NCI-H226 (cell line): ENCODE measurements at regions not wholly inside any gene's neighbourhood (a gene's known extent, or its start where the extent isn't known, plus 50 kb on each side); places are given as distances from the start of the nearest gene placed in this dataset.

Source experiments
- DNase-seq: peaks from one replicate; pipeline ENCODE4 v3.0.0-alpha.2; 2015

DNA sequence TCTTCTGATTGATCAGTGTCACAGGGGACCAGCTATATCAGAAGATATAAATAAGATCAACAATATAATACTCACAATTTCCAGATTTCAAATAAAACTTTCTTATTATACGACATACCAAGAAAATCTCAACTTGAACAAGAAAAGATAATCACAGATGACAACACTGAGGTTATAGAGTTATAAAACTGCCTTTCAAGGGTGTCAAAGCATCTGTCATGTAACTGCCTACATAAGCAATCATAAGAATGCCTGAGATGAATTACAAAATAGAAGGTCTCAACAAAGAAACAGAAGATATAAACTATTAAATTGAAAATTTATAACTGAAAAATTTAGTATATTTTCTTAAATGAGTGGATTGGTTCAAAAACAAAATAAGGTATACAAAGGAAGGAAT, 659.2 kb downstream of the SLC16A7 start:
- DNase-seq = no peak

DNA sequence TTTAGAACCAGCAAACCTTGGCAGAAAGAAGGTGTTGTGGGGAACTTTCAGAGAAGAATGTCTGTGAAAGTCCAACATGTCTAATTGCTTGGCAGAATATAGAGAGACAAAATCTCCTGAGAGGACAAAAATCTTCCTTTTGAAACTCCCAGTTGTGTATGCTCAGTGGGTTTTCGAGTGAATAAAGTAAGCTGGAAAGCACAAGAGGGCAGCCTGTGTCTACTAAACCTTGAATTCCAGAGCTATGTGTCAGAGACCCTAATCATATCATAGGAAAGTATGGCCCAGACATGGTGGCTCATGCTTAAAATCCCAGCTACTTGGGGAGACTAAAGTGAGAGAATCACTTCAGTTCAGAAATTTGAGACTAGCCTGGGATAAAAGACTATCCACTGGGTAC, 661.2 kb downstream of the SLC16A7 start:
- DNase-seq = peak; percentile 86

DNA sequence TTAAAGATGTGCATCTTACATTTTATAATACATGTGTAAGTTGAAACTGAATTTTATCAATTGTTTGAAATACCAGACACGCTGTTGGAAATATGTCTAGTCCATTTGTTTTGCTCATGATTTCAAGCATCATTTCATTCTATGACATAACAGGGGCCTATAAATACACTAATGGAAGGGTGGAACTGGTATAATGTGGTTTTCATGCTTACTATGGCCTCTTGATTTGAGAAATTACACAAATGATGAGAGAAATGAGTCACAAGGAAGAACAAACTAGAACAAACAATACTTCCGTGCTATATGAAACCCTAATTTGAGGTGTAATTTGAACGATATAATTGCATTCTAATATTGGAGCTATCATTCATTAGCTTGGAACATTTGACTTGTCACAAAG, 663.4 kb downstream of the SLC16A7 start:
- DNase-seq = no peak

DNA sequence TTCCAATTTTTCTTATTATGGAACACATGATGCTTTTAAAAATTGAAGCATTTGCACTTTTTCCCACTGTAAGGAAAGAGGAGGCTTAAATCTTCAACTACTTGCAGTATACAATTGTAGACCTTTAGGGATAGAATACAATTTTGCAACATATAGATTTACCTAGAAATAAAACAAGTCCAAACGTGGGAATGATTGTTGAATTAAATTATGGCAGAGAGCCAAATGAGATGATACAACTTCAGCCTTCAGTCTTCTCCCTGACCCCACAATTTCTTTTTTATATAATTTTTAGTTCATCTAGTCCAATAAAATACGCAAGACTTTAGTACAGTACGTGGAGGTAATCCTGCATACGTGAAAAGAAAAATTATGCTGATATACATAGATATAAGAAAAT, 666.5 kb downstream of the SLC16A7 start:
- no peak for DNase-seq

DNA sequence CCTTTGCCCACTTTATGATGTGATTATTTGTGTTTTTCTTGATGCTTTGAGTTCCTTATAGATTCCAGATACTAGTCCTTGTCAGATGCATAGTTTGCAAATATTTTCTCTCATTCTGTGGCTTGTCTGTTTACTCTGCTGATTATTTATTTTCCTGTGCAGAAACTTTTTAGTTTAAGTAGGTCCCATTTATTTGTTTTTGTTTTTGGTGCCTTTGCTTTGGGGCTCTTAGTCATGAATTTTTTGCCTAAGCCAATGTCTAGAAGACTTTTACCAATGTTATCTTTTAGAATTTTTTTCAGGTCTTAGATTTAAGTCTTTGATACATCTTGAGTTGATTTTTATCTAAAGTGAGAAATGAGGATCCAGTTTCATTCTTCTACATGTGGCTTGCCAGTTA, 667.3 kb downstream of the SLC16A7 start:
- DNase-seq = no peak

DNA sequence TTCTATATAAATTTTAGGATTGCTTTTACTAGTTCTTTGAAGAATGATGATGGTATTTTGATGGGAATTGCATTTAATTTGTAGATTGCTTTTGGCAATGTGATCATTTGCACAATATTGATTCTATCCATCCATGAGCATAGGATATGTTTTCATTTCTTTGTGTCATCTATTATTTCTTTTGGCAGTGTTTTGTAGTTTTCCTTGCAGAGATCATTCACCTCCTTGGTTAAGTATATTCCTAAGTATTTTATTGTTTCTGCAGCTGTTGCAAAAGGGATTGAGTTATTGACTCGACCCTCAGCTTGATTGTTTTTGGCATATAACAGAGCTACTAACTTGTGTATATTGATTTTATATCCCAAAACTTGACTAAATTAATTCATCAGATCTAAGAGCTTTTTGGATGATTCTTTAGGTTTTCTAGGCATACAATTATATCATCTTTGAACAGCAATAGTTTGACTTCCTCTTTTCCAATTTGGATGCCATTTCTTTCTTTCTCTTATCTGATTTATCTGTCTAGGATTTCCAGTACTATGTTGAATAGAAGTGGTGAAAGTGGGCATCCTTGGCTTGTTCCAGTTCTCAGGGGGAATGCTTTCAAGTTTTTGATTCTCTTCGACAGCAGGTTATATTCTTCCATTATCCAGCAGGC, 668.1 kb downstream of the SLC16A7 start:
- no peak for DNase-seq

DNA sequence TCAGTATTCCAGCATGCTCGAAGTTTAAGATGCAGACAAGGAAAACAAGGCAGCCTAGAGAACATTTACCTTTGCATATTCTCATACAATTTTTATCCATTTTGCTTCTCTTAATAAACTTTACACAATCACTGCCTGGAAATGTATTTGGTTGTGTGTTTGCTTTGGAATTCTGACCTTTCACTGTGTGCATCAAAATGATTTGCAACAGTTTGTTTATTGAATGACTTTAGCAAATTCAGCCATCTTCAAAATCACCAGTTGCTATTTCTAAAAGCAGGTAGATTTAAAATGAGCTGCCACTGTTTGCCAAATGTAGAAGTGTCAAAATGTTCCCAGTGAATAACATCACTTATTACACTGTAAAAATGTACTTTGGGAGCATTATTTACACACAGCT, 669.9 kb downstream of the SLC16A7 start:
- no peak for DNase-seq

DNA sequence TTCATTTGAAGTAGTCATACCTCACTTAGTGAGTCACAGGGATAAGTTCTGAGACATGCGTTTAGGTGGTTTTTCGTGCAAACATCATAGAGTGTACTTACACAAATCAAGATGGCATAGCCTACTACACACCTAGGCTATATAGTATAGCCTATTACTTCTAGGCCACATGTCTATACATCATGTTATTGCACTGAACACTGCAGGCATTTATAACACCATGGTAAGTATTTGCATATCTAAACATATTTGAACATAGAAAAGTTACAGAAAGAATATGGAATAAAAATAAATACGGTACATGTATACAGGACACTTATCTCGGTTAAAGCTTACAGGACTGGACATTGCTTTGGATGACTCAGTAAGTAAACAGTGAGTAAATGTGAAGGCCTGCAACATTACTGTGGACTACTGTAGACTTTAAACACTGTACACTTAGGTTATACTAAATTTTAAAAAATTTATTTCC, 670.6 kb downstream of the SLC16A7 start:
- peak; percentile 84 for DNase-seq

DNA sequence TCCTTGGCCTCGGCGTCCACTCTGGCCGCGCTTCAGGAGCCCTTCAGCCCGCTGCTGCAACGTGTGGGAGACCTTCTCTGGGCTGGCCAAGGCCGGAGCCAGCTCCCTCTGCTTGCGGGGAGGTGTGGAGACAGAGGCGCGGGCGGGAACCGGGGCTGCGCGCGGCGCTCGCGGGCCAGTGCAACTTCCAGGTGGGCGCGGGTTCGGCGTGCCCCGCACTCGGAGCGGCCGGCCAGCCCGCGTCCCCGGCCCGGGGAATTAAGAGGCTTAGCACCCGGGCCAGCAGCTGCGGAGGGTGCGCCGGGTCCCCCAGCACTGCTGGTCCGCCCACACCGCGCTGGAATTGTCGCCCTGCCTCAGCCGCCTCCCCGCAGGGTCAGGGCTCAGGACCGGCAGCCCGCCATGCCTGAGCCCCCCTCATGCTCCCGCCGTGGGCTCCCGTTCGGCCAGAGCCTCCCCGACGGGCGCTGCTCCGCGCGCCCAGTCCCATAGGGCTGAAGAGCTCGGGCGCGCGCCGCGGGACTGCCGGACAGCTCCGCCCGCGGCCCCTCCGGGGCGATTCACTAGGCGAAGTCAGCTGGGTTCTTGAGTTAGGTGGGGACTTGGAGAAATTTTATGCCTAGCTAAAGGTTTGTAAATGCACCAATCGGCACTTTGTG, 673.9 kb downstream of the SLC16A7 start:
- DNase-seq = no peak

DNA sequence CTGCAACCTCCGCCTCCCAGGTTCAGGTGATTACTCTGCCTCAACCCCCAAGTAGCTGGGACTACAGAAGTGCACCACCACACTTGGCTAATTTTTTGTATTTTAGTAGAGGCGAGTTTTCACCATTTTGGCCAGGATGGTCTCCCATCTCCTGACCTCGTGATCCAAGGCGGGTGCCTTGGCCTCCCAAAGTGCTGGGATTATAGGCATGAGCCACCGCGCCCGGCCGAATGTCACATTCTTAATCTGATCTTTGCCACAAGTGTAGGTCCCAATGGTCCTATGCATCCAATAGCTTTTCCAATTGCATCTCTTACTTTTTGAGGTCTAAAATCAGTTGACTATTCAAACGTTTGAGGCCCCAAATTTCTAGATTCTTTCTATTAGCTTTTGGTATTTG, 676.0 kb downstream of the SLC16A7 start:
- no peak for DNase-seq

DNA sequence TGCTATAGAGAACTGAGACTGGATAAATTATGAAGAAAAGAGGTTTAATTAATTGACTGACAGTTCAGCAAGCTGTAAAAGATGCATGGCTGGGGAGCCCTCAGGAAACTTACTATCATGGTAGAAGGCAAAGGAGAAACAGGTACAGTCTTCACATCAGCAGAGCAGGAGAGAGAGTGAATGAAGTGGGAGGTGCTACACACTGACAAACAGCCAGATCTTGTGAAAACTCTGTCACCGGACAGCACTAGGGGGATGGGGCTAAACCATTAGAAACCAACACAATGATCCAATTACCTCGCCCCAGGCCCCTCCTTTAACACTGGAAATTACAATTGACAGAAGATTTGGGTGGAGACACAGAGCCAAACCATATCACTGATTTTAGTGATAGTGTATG, 682.4 kb downstream of the SLC16A7 start:
- no peak for DNase-seq

DNA sequence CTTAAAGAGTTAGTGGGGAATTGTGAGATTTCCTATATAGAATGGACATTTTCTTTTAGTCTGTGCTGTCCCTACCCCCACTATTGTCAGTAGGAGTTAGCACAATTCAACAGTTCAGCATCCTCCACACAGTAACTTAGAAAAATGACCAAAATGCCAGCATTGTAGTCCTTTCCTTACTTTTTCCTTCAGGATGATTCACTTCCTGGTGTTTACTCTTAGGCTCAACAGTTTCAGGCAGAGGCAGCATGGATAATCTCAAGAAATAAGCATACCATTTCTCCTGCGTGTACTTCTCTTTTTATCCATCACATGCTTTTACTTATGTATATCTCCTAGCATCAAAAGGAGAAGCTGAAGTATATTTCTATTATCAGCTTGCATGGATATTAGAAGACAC, 683.4 kb downstream of the SLC16A7 start:
- no peak for DNase-seq

DNA sequence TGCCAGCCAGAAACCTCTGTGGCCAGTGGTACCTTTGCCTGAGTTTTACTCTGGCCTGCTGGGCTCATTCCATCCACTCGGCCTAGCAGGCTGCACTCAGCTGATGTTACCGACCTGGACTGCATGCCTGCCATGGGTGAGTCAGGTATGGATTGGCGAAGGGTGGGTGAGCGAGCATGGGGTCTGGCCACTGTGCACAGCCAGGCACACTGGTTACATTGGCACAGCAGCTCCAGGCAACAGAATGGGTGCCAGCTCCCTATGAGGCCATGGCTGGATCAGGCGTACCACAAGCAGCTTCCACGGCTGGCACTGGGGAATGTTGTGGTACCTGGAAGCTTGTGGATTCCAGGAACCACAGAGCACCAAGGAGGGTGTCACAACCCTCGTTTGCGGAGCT, 685.7 kb downstream of the SLC16A7 start:
- no peak for DNase-seq

DNA sequence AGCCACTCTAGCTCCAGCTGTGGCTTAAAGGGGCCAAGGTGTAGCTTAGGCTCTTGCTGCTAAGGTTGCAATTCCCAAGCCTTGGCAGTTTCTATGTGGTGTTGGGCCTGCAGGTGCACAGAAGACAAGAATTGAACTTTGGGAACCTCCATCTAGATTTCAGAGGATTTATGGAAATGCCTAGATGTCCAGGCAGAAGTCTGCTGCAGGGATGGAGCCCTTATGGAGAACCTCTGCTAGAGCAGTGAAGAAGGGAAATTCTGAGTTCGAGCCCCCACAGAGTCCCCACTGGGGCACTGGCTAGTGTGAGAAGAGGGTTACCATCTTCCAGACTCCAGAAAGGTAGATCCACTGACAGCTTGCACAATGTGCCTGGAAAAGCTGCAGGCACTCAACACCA, 694.7 kb downstream of the SLC16A7 start:
- no peak for DNase-seq

DNA sequence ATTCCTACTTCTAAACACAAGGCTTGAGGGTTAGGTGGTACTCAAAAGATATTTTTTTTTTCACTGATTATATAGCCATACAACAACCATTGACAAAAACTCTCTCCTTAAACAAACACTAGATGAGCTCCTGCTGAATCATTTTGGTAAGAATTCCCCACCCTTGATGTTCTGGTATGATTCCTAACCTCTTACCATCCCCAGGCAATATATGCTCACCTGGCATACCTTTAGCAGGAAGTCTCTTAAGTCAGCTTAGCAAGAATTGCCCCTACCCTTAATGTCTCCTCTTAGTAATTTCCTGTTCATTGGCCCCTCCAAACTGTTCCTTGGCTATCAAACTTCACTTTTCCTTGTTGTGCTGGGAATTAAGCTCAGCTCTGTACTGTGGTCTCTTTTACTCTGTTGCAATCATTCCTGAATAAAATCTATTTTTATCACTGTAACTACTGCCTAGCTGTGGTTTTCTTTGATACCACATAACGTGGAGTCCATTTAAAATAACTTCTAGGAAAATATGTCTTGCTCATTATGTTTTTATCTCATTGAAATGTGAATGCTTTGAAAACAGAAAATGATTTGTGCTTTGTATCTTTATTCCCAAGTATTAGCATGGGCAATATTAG, 712.6 kb downstream of the SLC16A7 start:
- DNase-seq = peak; percentile 17

DNA sequence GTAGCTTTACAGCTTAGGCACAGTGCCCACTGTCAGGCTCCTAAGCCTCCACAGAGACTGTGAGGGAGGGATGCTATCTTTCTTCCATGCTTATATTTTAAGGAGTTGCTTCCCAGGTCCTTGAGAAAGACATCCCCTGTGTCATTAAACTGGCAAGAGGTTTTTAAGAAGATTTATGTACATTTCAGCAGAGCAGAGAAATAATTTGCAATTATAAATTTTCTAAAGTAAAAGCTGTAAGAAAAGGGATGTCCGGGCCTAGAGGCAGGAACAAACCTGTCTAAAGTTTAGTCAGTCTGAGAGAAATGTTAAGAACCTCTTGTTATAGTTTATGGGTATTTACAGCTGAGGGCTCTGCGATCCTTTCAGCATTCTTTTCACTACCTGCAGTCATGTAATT, 716.1 kb downstream of the SLC16A7 start:
- DNase-seq = no peak

DNA sequence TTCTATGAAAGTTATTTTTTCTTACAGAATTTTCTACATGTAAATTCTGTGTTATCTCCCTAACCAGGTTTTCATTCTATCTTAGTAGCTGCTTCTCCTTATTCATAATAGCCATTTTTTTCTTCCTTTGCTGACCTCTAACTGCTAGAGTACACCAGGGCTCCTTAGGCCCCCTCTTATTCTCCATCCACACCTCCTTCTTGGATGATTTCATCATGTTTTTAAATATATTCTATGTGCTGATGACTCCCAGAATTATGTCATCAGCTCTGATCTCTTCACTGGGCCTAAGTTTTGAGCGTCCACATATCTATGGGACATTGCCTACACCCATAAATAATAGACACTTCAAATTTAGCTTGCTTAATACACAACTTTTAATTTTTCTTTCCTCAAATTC, 721.5 kb downstream of the SLC16A7 start:
- DNase-seq = no peak

DNA sequence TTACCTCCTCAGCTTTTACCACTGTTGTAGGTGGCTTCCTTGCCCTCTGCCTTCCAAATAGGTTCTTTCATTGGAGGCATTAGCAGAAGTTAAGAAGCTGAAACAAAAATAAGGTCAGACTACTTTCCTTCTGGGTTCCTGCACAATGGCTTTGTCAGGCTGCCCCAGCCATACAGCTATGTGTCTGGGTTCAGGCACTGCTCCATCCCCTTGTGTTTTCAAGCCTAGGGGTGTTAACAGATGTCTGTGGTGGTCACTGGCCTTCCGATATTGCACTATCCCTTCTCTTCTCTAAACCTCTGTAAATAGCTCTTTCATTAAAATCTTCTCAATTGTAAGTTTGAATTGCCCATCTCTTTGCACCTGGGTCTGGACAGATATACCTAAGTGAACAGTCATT, 728.9 kb downstream of the SLC16A7 start:
- DNase-seq = no peak

DNA sequence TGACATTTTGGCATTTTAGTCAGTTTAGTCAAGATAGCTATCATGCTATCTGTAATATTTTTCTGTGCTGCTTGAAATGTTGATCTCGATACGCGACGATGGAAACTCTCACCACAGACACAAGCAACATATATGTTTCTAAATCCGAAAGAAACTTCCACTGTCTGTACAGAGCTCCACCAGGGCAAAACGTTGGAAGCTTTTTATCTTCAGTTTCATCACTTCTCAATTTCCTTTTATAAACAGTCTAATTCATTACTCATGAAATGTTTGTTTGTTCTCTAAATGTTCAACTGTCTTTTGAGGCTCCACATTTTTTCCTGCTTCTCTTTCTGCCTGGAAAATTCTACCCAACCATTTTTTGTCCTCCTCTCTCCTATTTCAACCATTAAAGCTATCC, 737.6 kb downstream of the SLC16A7 start:
- DNase-seq = no peak

DNA sequence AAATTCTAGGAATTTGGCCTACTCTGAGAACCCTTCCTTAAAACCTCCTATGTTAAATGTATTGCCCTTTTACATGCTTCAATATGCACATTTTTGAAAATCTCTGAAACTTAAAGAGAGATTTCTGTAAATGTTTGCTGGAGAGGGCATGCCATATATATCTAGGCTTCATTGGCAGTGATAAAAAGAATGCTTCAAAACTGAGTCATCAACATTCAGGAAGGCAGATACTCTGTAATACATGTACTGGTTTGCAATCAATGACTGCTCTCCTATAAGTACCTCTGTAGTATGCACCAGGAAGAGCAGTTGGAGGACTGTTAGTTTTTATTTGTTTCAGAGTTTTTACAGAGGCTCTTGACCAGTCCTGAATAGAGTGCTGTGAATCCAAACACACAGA, 739.9 kb downstream of the SLC16A7 start:
- DNase-seq = peak; percentile 87

DNA sequence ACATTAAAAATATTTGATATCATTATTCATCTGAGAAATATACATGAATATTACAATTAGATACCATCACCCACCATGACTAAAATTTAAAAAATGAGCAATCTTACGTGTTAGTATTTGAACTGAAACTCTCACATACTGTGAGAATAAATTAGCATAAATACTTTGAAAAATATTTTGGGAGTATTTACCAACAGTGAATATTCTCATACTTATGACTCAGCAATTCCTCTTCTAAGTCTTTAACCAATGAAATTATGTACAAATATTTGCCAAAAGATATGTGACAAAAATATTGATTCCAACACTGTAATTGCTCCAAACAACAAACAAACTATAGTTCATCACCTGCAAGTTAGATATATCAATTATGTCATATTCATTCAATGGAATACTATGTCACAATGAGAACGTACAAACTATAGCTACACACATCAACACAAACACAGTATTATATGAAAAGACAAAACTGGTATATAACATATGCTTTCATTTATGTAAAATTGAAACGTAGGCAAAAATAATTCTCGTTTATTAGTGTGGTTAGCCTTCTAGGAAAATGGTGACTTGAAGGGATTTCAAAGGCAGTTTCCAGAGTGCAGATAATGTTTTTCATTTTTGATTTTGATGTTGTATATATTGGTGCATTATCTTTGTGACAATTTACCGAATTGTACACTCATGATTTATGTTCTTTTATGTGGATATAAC, 742.2 kb downstream of the SLC16A7 start:
- DNase-seq = no peak

DNA sequence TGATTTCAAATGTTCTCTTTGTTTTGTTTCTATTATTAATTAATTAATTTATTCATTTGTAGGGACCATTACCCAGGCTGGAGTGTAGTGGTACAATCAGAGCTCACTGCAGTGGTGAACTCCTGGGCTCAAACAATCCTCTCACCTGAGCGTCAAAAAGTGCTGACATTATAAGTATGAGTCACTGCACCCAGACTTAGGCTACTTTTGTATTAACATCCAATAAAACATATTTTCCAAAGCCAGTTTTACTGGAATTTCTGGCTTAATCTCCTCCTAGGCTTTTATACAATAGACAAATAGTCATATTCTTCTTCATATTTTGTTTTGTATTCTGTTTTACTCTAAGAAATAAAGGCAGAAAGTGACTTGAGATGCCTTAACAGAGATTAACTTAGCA, 749.6 kb downstream of the SLC16A7 start:
- DNase-seq = no peak

DNA sequence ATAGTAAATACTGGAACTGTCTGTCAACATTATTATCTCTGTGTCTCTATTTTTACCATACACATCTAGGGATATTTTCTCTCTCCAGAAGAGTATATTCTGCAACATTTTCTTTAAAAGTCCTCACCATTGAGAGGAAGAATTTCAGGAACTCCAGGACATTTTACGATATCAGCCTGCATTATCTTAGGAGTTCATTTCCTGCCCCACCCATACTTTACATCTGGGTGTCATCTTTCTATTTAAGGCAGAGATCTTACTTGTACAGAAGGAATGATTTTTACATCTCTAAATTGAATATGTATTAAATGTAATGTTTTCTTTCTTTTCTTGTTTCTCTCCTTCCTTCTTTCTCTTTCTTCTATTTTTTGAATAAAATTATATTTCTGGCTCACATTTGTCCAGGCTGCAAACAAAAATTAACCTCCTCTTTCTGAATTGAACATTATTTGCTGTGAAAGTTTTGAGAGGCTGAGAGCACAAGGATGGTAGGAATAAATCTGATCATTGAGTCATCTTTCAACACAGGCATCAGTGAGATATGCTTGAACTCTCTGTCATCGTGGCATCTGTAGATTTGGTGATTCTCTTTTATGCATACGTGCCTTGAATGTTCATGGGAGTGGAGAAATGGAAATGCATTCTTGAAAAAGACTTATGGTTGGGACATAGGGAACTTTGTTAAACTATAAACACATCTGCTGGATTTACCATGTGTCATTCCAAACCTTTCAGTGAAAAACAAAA, 753.6 kb downstream of the SLC16A7 start:
- peak; percentile 15 for DNase-seq
